Forelimb muscle (tissue), 1 donor: ENCODE measurements at regions not wholly inside any gene's neighbourhood (a gene's known extent, or its start where the extent isn't known, plus 50 kb on each side); places are given as distances from the start of the nearest gene placed in this dataset.

ENCODE experiments used
- DNase-seq: peaks from one replicate; pipeline ENCODE4 v3.0.0-alpha.2; 2013; ENCODE audit warnings: low read depth

DNA sequence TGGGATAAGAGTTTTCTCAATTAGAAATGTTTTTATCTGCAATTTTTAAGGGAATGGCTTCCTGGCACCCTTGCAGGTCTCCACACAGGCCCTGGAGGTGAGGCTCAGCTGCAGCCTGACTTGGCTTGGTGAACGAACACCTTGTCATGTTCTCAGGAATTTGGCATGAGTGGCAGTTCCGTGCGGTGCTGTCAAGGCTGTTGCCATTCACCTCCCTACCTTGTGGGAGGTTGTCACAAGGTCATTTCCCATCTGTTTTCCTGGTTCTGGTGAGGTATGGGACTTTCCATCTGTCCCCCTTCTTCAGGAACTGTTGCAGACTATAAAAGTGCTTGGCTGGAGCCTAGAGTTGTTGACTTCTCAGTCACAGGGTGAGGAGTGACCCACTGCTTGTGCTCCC lies 82.9 kb downstream of the ELOVL4 start:
- DNase-seq = no peak

DNA sequence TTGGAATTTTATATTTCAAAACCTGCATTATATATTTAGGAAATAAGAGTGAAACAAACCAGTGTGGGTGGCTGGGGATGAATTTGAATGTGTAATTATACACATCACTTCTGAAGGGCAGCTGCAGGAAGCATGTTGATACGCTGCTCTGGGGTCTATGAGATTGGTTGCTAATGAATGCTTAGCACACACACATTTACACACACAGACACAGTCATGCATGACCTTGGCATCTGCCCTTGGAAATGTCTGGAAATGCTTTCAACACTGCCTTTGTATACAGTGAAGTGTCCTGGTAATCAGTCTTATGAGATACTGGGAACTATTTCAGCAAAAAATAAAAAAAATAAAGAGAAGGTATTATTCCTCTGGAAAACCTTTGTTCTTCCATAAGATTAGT lies 83.4 kb downstream of the ELOVL4 start:
- no peak for DNase-seq

DNA sequence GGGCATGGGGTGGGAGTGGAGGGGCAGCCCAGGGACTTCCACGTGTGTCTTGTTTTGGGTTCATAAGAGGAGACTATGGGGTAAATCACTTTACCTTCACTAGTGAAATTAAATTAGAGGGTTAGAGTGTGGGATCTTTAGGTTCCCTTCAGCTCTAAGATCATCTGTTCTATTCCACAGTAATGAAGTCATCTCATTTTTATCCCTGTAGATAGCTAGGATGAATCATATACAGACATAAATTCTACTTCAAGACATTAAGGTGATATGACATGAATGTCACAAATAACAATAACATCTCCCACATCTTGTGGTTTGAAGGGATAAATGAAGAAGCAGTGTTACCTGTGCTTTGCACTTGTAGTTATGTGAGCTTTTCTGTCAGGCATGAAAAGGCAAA lies 83.8 kb downstream of the ELOVL4 start:
- DNase-seq = no peak

- DNase-seq = no peak
Observed at GRCh38 chr6:79862711-79863110, 84.6 kb downstream of the ELOVL4 start.

- DNase-seq = no peak
Observed at GRCh38 chr6:79862126-79862525, 85.2 kb downstream of the ELOVL4 start.

- DNase-seq = no peak
Observed at GRCh38 chr6:79861023-79861422, 86.3 kb downstream of the ELOVL4 start.

- no peak for DNase-seq
Observed at GRCh38 chr6:79847426-79847825, 99.9 kb downstream of the ELOVL4 start.

- DNase-seq = no peak
Observed at GRCh38 chr6:79842376-79843040, 104.8 kb downstream of the ELOVL4 start.

- no peak for DNase-seq
Observed at GRCh38 chr6:79841577-79842375, 105.6 kb downstream of the ELOVL4 start.

DNA sequence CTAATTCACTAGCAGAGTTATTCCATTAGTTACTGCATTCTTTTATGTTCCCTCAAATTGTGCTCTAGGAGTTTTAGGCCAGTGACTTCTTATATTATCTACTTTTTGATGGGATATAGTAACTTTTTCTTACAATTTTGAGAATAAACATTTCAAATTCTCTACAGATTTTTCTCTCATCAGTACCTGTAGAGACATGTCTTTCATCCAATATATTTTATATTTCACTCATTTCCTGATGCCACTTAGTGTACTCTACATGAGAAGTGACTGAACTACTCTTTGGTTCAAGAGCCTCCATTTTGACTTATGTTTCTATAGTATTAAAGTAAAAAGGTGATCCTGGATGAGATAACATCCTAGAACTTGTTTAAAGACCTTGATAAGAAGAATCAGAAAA lies 108.5 kb downstream of the ELOVL4 start:
- no peak for DNase-seq

GRCh38 chr6:79833964-79834284 lies 113.4 kb downstream of the ELOVL4 start:
- DNase-seq = no peak

GRCh38 chr6:79833264-79833963 lies 113.9 kb downstream of the ELOVL4 start:
- no peak for DNase-seq

GRCh38 chr6:79832723-79833122 lies 114.6 kb downstream of the ELOVL4 start:
- no peak for DNase-seq

DNA sequence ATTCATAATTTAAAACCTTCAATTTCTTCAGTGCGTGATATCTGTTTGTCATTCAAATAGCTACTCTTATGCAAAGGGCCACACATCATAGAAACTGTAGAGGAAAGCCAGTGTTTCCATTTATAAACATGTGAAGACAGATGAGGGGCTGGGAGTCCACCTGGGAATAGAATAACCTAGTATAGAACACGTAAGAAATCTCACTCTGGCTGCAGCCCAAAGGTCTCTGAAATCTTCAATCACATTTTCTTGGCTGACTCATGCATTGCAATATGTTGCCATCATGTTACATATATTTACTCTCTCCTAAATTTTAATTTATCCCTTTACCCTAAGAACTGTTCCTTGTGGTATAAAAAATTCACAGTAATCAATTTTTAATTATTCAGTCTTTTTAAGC lies 123.2 kb downstream of the ELOVL4 start:
- DNase-seq = no peak

DNA sequence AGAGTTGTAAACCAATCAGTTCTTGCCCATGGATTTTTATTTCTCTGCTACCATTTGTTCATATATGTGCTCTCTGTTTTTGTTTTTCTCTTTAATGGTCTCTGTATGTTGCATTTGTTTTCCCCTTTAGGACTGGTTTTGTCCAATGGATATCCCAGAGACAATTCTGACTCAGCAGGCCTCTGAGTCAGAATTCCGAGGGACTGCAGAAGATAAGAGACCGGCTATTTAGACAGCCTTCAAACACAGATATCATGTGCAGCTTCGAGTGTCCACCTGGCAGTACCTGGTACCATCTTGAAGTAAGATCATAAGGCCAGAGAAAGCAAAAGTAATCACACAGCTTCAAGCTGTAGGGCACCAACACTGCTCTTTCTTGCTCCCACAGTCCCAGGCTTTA lies 125.5 kb downstream of the ELOVL4 start:
- no peak for DNase-seq

DNA sequence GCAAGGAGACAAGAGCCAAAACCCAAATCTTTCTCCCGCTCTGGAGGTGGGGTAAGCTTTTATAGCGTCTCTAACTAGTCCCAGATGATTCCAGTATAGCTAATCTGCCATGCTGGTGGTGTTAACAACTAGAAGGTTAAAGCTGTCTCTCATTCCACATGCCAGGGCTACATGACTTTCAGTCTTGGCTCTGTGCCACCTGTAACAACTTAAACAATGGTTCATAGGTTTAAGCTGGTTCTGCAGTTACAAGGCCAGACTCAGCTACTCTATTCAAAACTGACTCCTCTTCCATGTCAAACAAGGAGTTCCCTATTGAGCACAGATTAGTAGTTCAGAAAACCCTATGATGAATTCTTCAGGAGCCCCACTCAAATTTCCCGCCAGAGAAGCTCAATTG lies 128.9 kb downstream of the ELOVL4 start:
- DNase-seq = no peak

- no peak for DNase-seq
Observed at GRCh38 chr6:79814940-79815339, 132.4 kb downstream of the ELOVL4 start.

DNA sequence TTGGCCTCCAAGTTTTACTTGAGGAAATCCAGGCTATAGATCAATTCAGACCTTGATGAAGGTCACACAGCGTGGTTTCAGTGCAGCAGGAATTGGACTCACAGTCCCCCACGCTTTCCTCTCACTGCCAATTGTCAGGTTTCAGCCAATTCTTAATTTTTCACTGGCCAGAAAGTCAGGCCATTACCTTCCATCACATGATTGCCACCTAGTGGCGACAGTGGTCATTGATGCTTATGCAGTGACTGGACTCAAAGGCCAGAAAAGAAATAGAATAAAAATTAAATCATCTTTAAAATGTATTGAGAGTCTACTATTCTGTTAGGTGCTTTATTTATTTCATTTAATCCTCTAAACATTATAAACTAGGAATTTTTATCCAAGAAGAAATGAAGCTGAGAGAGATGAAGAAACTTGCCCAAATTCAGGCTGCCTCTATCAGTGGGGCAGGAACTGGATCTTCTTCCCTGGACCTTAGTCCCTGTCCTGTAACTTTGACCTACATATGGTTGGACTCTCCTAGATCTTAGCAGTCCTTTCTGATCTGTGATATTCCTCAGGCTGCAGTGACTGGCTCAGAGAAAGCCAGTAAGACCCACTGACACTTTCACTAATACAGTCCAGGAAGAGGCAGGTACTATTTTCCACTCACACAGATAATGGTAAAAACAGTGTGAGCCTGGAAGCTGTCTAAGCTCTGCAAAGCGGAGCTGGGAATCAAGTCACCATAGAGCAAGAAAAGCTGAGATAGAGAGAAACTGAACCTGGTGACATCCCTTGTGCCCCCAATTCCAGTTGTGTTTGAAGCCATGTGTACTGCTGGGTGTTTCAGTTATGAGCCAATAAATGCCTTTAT lies 133.3 kb downstream of the ELOVL4 start:
- DNase-seq = peak; percentile 76

DNA sequence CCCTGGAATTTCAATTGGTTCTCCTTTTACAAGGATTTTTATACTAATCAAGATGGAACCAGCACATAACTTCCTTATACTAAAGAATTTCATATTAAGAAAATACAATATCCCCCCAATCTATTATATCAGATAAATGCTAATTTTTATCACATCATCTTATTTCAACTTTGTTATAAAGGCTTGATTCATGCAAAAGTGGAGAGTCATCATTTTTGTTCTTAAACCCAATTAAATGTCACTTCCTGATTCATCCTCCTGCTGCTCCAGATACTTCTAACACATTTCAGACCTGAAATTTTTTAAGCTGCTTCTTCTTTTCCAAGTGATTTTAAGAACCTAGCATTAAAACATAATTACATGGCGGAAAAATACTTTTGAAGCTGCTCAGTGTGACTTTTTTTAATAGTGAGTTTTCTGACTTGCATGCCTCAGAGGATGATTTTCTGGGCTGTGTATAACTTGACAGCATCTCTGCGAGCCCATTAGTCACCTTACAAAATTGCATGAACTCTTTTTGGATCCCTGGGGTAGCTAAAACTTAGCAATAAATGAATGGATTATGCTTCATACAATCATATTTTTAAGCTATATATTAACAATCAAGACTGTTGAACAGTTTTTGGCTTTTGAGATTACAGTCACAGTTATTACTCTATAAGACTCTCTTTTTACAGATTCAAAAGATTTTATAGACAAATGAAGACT lies 134.1 kb downstream of the ELOVL4 start:
- DNase-seq = no peak

GRCh38 chr6:79812195-79812594 lies 135.2 kb downstream of the ELOVL4 start:
- DNase-seq = no peak

DNA sequence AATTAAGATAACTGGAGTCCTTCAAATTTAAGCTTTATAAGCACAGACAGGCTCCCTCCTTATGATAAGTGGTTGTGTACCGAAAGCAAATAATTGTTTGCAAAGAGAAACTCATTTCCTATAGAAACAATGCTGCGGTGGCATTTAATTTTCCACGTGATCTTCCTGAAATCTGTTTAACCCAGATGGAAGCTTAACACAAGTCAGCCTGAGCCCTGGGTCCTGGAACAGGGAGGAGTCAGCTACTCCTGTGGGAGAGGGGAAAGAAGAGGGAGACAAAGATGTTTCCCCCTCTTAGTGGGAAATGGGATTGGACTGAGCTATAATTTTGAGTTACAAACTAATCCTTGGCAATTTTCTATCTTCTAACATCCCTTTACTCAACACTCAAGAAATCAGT lies 136.5 kb downstream of the ELOVL4 start:
- no peak for DNase-seq
